ENCODE measurements at regions not wholly inside any gene's neighbourhood (a gene's known extent, or its start where the extent isn't known, plus 50 kb on each side); places are given as distances from the start of the nearest gene placed in this dataset.

GRCh38 chr16:5972747-5973146 lies 875.2 kb upstream of the EEF2KMT start:
- TF ChIP-seq CTCF (IDR thresholded peaks at IDR 0.05) (no peak), POLR2A (IDR thresholded peaks at IDR 0.05) (no peak)
